22Rv1 (cell line): ENCODE measurements at regions not wholly inside any gene's neighbourhood (a gene's known extent, or its start where the extent isn't known, plus 50 kb on each side); places are given as distances from the start of the nearest gene placed in this dataset.

Experiments
- ZFX ChIP-seq: fragments of 450-650 bp; IDR thresholded peaks from 2 replicates; pipeline ENCODE4 v1.6.1; 2017; ENCODE audit warnings: antibody characterized with exemption, borderline replicate concordance
- TF ChIP-seq, protein P1 (sequence below): fragments of 450-650 bp; IDR thresholded peaks from 2 replicates; pipeline ENCODE4 v1.5.1; 2017; ENCODE audit warnings: mild to moderate bottlenecking

DNA sequence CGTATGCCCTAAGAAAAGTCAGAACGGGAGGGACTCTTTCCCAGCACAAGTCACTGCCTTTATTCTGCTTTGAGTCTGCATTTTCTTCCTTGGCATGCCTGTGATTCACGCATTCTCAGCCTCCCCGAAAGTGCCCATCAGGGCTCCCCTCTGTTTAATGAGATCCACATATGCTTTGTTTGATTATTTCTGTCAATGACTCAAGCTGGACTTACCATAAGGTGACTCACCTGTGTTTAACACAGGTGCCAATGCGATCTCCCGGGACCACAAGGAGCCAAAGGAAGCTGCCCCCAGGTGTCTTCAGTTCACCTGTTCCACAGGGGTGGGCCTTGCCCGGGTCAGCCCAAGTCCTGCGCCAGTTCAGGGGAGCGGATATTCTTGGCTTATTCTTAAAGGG is 386.0 kb upstream of the SHH start:
- TF ChIP-seq, protein P1, sequence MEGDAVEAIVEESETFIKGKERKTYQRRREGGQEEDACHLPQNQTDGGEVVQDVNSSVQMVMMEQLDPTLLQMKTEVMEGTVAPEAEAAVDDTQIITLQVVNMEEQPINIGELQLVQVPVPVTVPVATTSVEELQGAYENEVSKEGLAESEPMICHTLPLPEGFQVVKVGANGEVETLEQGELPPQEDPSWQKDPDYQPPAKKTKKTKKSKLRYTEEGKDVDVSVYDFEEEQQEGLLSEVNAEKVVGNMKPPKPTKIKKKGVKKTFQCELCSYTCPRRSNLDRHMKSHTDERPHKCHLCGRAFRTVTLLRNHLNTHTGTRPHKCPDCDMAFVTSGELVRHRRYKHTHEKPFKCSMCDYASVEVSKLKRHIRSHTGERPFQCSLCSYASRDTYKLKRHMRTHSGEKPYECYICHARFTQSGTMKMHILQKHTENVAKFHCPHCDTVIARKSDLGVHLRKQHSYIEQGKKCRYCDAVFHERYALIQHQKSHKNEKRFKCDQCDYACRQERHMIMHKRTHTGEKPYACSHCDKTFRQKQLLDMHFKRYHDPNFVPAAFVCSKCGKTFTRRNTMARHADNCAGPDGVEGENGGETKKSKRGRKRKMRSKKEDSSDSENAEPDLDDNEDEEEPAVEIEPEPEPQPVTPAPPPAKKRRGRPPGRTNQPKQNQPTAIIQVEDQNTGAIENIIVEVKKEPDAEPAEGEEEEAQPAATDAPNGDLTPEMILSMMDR, result no peak
- TF ChIP-seq ZFX, result no peak
